ENCODE measurements at regions not wholly inside any gene's neighbourhood (a gene's known extent, or its start where the extent isn't known, plus 50 kb on each side); places are given as distances from the start of the nearest gene placed in this dataset.

DNA sequence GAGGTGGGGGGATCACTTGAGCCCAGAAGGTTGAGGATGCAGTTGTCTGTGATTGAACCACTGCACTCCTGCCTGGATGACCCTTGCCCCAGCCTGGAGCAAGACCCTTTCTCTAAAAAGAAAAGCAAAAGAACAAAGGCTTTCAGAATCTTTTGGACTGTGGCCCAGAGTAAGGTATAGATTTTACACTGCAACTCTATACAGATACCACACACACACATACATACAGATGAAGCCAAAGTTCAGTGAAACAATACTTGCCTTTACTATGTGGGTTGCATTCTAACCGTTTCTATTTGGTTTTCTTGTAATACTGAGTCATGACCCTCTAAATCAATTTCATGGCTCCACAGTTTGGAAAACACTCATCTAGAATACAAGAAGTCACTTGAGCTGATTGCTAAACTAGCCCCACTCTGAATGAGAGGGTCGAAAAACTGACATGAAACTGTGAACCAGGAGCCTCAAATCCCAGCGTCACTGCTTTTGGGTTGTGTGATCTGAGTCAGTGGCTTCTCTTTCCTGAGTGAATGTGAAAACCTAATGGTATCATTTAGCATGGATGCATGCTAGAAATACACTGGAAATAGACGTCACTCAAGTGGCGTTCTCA lies 756.1 kb downstream of the UQCRFS1 start:
- H2BK20ac ChIP-seq (ENCODE audit: low read depth, low read length, poor library complexity, severe bottlenecking) = no peak overlapping the region
- H4K5ac ChIP-seq (ENCODE audit: insufficient read length, low read depth, low read length) = no peak overlapping the region
- no peaks in the 10 kb centered on the region for H3K79me1 ChIP-seq (ENCODE audit: insufficient read depth, low read depth, low read length, poor library complexity, severe bottlenecking)
- Mint-ChIP-seq H3K27ac (no peak overlapping the region), H3K4me1 (peaks cover 5 to 19% of the 10 kb centered on the region in 2 experiments), H3K27me3 (ENCODE audit: low read depth) (peaks cover 7% of the 10 kb centered on the region), H3K36me3 (ENCODE audit: insufficient read depth in 1 of 3, low read depth in 3 of 3) (no peaks in the 10 kb centered on the region), H3K9me3 (no peaks in the 10 kb centered on the region; a peak in 1 of 5 replicates), H3K4me3 (no peak overlapping the region)
- H4K91ac ChIP-seq (ENCODE audit: insufficient read length, low read depth, low read length) = no peak overlapping the region
- H3K14ac ChIP-seq (ENCODE audit: insufficient read depth, low read length) = no peak overlapping the region
- H3K56ac ChIP-seq (ENCODE audit: insufficient read length, low read depth, low read length) = no peak overlapping the region
- no peak overlapping the region for H3T11ph ChIP-seq (ENCODE audit: low read length)
- H4K20me1 ChIP-seq (ENCODE audit: control insufficient read depth, insufficient read depth, insufficient read length) = no peaks in the 10 kb centered on the region
- no peak overlapping the region for H2AK5ac ChIP-seq (ENCODE audit: insufficient read length, low read length)
- no peaks in the 10 kb centered on the region for H3K9me3 ChIP-seq (ENCODE audit: control insufficient read depth, low read depth, low read length)
- no peak overlapping the region for H3K23ac ChIP-seq (ENCODE audit: insufficient read length, low read depth, low read length)
- H3K4me1 ChIP-seq (ENCODE audit: insufficient read depth, low read length) = no peaks in the 10 kb centered on the region; the same call in 1 of the 2 replicates
- H2BK5ac ChIP-seq (ENCODE audit: insufficient read length, low read length) = no peak overlapping the region
- no peaks in the 10 kb centered on the region for H3K23me2 ChIP-seq (ENCODE audit: insufficient read length, low read depth, low read length, poor library complexity, severe bottlenecking)
- no peak overlapping the region for H2AFZ ChIP-seq (ENCODE audit: low read length)
- no CpG with 5 or more reads among the region's 5 CpGs for WGBS (ENCODE audit: extremely low coverage, insufficient read length, low lambda C conversion rate)
- no peak overlapping the region for H3K4ac ChIP-seq (ENCODE audit: low read depth, low read length)
- no peak overlapping the region for H3K18ac ChIP-seq (ENCODE audit: insufficient read length, low read depth, low read length)
- no peak overlapping the region for H2BK12ac ChIP-seq (ENCODE audit: insufficient read length, low read depth, low read length)
- H3K9ac ChIP-seq (ENCODE audit: extremely low read depth, insufficient read length, low read length) = no peak overlapping the region
- no peaks in the 10 kb centered on the region for H3K27me3 ChIP-seq (ENCODE audit: insufficient read depth, low read length)
- no peak overlapping the region for H2BK15ac ChIP-seq (ENCODE audit: low read depth, low read length)
- DNase-seq = no peak
- no peak overlapping the region for H4K8ac ChIP-seq (replicated peaks; ENCODE audit: insufficient read length, low read depth, low read length)
- no peaks in the 10 kb centered on the region for H3K79me2 ChIP-seq (ENCODE audit: insufficient read depth, low read length)
- no peak overlapping the region for H3K27ac ChIP-seq (ENCODE audit: insufficient read length, low read depth, low read length)
- H2BK120ac ChIP-seq (ENCODE audit: low read depth, low read length, poor library complexity, severe bottlenecking) = no peak overlapping the region
- H3K4me2 ChIP-seq (ENCODE audit: insufficient read depth, insufficient read length, low read length) = no peak overlapping the region
- TF ChIP-seq, protein P1, sequence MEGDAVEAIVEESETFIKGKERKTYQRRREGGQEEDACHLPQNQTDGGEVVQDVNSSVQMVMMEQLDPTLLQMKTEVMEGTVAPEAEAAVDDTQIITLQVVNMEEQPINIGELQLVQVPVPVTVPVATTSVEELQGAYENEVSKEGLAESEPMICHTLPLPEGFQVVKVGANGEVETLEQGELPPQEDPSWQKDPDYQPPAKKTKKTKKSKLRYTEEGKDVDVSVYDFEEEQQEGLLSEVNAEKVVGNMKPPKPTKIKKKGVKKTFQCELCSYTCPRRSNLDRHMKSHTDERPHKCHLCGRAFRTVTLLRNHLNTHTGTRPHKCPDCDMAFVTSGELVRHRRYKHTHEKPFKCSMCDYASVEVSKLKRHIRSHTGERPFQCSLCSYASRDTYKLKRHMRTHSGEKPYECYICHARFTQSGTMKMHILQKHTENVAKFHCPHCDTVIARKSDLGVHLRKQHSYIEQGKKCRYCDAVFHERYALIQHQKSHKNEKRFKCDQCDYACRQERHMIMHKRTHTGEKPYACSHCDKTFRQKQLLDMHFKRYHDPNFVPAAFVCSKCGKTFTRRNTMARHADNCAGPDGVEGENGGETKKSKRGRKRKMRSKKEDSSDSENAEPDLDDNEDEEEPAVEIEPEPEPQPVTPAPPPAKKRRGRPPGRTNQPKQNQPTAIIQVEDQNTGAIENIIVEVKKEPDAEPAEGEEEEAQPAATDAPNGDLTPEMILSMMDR (conservative IDR thresholded peaks at IDR 0.05) = no peak
